Myocyte (in vitro differentiated cells): ENCODE measurements at regions not wholly inside any gene's neighbourhood (a gene's known extent, or its start where the extent isn't known, plus 50 kb on each side); places are given as distances from the start of the nearest gene placed in this dataset.
"Not testable (repeated sequence)": the region's sequence is repeated elsewhere in the genome, so short reads cannot be mapped to it uniquely, and the experiment has no call there.

ENCODE experiments used
- DNase-seq: peaks from one replicate; pipeline ENCODE4 v3.0.0-alpha.2; 2012; ENCODE audit warnings: low read depth

DNA sequence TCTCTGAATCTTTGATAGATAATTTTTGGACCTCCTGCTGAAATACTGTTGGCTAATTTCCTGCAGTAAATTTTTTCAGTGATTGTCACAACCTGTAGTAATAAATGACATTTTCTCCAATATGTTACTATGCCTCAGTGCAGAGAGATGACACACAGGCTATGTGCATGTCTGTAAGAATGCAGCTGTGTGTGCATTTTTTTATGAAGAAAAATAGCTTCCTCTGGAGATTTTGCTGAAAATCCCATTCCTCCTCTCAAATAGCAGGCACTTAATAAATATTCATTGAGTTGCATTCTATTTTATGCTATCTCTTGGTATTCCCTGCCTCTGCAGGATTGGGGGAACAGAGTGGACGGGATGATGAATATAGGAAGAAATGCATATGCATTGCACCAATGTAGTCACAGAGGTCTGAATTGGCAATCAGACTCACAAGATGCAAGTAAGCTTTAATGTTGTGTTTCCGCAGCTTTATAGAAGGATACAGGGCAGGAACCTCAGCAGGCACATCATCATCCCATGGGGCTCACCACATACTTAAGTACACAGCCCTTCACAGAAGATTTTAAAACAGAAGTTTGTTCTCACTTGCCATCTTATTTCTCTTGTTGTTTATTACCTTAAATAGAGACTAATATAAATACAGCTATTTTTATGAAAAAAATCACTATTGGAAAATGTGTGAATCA is 474.7 kb downstream of the EPM2A start:
- DNase-seq: no peak

DNA sequence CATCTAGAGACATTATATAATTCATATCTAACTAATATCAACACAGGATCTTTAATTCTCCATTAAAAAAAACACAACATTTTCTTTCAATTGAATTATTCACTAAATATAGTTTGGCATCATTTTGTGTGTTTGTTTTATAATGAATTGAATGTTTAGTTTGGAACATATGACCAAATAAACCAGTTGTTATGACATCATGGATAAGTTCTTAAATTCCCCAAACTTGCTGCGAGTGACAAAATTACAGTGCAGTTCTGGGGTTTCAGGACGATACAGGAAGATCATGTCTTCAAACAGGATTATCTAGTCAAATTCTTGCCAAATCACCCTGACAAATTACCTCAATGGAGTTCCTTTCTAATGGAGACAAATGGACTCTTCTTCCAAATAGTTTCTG is 473.6 kb downstream of the EPM2A start:
- no peak for DNase-seq

DNA sequence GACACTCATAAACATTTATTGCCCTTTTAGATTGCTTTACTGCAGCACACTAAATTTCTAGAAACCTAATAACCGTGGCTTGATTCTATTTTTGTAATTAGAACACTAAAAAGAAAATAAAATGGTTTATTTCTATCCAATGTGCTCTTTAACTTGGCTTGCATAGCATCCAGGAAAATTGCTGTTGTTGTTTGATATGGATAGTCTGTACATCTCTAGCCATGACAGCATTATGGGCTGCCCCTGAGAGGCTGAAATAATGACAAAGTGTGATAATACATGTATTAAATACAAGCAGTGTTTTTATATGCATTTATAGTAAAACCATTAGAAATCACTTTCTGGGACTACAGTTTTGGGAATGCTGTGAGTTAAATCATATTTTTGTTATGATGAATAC is 472.5 kb downstream of the EPM2A start:
- no peak for DNase-seq

DNA sequence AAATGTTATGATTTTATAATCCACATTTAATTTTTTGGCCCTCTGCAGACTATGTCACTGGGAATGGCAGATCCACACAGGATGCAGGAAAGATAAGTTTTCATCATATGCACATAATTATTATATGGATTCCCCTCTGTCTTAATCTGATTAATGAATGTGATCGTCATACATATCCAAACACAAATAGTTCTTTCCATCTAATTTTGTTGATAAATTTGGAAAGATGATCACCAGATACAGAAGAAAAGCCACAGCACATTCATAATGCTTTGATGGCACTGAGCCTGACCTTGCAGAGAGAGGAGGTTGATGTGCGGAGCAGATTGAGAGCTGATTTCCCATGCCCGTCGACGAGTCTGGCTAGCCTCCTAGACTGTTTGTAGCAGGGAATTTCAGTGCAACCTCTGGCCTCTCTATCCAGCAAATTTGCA is 471.5 kb downstream of the EPM2A start:
- no peak for DNase-seq

DNA sequence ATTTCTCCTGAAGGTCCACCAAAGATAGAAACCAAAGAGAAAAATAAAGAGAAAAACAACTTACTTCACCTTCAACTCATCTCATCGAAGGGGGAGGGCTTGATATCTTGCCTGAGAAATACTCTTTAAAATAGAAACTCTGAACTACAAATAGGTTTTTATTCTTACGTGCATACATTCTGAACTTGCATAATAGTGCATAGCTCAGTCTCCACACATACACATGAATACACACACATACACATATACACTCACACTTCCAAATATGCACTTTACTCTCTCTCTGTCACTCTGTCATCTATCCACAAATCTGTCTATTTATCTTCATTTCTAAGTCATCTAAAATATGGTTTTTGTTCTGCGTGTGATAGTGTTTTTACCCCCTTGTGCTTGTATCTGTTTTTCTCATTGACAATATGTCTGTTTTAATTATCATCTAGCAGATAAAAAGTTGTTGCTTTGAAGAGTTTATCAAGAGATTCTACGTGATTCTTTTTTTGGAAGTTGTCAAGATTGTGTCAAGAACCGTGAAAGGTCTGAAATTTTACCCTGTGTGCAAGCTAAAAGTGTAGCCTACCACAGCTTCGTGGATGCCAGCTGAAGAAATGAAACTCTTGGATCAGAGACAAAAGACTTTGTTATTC is 468.8 kb downstream of the EPM2A start:
- DNase-seq: no peak

DNA sequence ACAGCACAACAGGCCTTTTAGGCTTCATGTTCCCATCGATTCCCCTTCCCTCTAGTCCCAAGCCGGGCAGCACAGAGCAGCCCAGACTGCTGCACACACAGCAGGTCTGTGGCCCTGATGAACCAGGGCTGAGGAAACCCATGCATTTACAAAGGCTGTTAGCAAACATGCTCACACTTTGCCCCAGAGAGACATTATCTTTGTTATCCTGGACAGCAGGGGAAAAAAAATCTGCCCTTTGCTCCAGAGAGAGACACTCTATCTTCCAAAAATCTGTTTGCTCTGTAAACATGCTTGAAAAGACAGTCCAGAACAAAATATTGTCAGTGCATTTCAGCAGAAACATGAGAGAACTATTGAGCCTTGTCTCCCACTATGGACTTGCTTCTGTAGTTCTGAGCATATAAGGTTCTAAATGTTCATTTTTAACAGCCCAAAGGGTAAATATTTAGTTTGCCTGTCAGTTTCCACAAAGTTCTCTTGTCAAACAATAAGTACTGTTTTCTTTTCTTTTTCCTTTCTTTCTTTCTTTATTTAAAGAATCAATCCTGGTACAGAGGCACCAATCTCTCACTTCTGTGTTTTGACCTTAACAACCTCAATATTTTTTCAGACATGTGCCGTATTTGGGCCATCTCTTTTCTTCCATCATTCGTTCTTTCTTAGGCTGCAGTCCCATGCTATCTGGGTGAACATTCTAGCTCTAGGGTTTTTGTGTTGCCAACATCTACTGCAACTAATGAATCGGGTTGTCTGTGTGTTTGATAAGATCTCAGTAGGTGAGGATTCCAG is 468.0 kb downstream of the EPM2A start:
- no peak for DNase-seq

DNA sequence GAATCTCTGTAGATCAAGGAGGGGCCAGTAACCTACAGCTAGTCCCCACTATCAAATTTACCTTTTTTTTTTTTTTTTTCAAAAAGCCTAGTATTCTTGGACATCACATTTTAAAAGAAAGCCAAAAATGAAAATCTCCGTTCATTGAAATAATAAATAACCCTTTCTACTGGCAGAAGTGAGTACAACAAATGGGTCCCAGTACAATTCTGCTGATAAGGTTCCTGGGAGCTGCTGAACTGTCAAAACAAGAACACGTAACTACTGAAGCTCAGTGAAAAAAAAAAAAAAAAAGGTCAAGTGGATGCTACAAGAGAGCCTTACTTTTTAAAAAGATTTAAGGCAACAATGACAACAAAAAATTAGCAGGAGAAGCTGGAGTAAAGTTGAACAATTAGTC is 464.9 kb downstream of the EPM2A start:
- no peak for DNase-seq

DNA sequence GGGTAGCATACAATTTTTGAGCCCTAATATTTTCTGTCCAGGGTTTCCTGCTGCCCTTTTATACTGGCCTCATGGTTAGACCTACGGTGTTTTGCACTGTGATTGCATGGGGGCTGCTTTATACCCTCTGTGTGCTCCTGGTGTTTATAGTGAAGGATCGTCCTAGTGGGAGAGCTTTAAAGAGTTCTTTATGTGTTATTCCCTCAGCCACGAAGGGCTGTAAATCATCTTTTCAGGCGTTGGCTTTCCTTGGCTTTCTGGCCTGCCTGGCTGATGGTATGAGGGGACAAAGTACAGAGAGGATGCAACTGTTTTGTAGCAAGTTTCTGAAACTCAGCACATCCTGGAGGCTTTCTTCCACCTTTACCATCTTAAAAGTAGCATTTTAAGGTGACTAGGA is 464.3 kb downstream of the EPM2A start:
- no peak for DNase-seq

DNA sequence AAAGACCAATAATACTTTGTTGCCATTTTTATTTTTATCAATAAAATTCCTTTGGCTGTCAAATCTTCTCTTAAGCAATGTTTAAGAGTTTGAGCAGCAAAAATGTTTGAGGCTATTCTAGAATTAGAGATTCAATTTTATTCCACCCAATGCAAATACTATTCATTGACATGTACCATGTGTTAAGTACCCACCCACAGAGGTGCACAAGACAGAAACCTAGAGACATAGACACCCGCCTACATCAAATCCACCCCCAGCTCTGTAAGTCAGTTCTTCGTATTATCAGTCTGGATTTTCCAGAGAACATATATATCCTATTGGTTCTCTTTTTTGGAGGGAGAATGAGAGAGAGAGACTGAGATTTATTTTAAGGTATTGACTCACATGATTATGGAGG is 463.7 kb downstream of the EPM2A start:
- no peak for DNase-seq

DNA sequence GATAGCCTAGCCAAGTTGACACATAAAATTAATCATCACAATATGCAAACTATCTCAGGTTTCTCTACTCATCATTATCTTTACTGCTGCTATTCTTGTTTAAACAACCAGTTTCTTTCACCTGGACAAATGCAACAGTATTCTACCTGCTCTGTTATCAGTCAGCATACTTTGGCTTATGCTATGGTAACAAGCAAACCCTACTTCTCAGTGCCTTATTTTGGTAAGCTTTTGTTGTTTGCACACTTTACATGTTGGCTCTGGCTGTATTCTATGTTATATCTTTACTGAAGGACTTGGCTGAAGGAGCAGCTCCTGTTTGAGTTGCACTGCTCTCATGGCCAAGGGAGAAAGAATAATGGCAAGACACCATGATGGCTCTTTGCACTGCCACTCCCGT is 463.1 kb downstream of the EPM2A start:
- DNase-seq: no peak

DNA sequence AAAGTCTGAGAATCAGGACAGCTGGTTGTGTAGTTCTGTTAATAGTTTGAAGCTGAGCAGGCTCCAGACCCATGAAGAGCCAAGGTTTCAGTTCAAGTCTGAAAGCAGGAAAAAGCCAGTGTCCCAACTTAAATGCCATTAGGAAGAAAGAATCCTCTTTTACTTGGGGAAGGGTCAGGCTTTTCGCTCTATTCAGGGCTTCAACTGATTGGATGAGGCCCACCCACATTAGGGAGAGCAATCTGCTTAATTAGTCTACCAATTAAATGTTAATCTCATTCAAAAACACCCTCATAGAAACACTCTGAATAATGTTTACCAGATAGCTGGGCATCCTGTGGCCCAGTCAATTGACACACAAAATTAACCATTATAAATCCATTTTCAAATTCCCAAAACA is 462.2 kb downstream of the EPM2A start:
- no peak for DNase-seq

DNA sequence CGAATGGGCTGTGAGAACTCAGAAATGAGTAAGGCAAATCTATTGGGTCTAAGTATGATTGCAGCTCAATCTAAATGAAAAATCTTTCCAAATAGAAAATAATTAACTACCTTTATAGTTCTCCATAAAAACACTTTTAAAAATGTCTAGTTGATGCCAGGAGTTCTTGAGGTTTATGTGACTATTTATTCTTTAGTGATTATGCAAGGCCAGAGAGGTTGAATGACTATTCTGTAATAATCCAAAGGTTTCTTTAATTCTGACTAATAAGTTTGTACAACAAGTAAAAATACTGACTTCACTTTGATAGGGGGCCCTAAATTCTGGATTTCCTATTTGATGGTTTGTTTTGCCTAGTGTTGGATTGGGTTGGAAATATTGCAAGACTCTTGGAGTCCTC is 461.2 kb downstream of the EPM2A start:
- no peak for DNase-seq

DNA sequence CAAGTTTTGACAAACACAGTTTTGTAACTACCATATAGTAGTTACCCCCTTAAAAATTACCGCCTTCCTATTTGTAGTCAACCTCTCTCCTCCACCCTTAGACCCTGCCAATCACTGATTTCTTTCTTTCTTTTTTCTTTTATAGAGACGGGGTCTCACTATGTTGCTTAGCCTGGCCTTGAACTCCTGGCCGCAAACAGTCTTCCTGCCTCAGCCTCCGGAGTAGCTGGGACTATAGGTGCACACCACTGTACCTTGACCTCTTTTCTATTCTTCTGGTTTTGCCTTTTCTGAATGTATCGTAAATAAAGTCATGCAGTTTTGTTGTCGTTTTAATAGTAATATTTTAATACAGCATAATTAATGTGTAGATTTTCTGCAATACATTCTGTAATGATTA is 460.3 kb downstream of the EPM2A start:
- DNase-seq: no peak

DNA sequence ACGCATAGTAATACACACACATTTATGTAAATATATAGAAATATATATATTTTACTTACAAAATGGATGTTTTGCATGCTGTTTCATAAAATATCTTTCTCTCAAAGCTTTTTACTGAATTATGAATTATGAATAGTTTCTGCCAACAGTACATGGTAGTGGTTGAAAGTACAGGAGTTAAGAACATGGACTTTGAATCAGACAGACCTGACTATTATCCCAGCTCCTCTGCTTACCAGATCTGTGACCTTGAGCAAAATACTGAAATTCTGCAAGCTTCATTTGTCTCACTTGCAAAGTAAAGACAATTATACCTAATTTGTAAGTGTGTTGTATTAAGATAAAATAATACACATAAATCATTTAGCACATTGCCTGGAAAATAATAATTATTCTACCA is 459.5 kb downstream of the EPM2A start:
- DNase-seq: no peak

DNA sequence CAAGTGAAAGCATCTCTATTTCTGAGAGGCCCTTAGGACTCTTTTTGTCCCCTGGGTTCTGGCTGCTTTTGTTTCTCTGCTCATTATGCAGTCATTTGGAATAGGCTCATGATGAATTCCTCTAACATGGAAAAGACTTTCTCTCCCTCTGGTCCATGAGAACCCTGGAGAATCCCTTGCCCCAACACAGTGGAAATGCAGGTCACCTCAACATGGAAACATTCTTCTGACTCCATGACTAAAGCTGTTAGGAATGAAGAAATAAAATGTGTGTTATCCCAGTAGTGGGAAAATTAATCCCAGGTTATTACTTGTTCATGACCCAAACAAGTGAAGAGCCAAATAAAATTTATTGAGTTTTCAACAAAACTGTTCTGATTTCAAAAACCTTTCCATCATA is 458.6 kb downstream of the EPM2A start:
- DNase-seq: no peak

DNA sequence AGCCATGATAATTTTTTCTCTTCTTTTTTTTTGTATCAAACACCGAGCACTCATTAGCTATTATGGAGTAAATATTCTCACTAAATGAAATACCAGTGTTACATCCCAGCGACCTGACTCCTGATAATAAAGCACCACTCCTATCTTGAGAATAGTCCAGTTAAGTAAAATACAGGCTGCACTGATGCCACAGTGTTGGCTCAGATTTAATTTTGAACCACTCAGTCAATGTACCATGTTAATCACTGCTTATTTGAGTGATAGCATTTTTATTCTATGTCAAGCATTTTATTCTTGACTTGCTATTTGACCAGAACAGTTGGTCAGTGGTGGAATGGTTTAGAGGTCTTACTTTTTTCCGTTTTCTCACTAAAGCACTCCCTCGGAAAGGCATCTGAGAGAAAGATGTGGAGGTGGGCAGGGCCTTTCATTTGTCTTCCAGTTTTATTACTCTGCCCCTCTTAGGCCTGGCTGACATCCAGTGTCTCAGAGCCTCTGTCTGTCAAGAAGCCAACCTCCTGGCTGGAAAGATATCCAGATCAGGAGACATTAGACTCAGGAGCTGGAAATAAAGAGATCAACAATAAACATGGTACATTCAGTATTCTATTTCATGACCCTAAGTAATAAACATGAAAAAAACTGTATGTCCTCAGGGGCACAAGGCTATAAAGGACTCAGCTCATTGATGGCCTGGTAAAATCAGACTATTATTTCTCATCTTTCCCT is 457.8 kb downstream of the EPM2A start:
- DNase-seq: peak; percentile 23

DNA sequence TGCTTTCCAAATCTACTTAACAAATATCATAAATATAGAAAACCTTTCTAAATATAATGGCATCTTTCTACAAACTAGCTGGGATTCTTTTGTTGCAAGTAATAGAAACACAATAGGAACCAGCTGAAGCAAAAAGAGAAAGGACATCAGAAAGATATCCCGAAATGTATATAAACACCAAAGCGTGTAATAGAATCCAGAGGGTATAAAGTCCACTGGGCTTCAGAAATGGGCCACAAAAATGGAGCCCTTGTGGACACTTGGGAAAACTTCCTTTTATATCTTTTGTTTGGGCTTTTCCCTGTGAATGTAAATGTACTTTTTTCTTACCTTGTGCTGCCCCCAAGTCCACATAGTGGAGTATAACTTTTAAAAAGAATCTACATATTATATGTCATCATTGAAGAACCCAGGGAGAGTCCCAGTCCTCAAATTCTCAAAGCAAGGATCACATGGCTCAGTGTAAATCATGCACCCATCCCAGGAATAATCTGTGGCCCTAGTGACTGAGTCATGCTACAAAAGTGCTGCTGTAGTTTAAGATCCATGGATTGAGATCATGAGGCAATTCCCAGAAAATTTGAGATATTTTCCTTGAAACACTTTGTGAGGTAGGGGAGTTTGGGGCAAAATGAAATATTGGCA is 457.0 kb downstream of the EPM2A start:
- DNase-seq: peak; percentile 5

DNA sequence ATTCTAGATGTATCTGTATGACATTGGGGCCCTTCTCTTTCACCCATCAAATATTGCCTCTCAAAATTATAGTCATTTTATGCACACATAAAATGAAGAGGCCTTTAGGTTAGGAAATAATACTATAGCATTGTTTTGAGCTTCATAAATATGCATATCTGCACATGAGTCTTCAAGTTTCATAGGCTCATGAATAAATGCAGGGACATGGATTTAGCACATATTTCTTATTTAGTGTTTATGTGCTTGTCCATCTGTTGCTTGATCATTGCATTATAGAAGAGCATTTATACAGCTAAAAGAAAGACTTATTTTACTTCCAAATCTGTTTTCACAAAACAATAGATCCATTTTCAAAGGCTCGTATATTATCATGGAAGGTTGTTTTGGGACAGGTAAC is 455.8 kb downstream of the EPM2A start:
- DNase-seq: no peak

DNA sequence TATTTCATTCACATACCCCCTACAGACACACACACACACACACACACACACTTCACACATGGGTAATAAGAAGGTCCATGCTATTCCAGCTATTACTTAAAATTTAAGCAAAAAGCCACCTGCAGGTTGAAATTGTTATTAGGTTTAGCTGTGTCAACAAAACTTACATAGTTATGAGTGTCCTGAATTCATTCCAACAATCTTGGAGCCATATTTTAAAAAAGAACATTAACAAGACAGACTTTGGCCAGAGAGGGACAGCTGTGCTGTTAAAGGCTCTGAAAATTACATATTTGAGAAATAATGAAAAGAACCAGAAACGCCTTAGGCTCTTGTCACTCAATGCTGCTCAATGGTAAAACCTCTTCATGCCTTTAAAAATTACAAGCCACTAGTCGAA is 455.3 kb downstream of the EPM2A start:
- DNase-seq: peak; percentile 3

DNA sequence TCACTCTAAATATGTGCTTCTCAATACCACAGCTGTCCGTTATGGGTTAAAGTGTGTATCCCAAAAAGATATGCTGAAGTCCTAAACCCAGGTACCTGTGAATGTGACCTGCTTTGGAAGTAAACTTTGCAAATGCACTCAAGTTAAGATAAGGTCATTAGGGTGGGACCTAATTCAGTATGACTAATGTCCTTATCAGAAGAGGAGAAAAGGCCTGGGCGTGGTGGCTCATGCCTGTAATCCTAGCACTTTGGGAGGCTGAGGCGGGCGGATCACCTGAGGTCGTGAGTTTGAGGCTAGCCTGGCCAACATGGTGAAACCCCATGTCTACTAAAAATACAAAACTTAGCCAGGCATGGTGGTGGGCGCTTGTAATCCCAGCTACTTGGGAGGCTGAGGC is 452.1 kb downstream of the EPM2A start:
- not testable (repeated sequence) for DNase-seq

DNA sequence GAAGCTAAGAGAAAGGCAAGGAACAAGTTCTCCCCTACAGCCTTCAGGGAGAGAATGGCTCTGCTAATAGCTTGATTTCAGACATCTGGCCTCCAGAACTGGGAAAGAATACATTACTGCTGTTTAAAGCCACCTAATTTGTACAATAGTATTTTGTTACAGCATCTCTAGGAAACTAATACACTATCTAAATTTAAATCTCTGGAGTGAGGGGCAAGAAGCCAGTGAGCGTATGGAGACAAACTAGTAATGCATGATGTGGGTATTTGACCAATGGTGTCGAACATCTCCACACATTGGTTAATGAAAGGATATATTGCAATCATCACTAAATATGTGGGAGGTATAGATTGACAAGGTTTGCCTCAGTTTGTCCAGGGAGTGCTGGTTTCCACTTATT is 451.5 kb downstream of the EPM2A start:
- no peak for DNase-seq
